HuH-7 (cell line): ENCODE measurements at regions not wholly inside any gene's neighbourhood (a gene's known extent, or its start where the extent isn't known, plus 50 kb on each side); places are given as distances from the start of the nearest gene placed in this dataset.
"Not testable (repeated sequence)": the region's sequence is repeated elsewhere in the genome, so short reads cannot be mapped to it uniquely, and the experiment has no call there.

ENCODE experiments used
- DNase-seq: peaks from one replicate; pipeline ENCODE4 v3.0.0; 2011; ENCODE audit warnings: low spot score

DNA sequence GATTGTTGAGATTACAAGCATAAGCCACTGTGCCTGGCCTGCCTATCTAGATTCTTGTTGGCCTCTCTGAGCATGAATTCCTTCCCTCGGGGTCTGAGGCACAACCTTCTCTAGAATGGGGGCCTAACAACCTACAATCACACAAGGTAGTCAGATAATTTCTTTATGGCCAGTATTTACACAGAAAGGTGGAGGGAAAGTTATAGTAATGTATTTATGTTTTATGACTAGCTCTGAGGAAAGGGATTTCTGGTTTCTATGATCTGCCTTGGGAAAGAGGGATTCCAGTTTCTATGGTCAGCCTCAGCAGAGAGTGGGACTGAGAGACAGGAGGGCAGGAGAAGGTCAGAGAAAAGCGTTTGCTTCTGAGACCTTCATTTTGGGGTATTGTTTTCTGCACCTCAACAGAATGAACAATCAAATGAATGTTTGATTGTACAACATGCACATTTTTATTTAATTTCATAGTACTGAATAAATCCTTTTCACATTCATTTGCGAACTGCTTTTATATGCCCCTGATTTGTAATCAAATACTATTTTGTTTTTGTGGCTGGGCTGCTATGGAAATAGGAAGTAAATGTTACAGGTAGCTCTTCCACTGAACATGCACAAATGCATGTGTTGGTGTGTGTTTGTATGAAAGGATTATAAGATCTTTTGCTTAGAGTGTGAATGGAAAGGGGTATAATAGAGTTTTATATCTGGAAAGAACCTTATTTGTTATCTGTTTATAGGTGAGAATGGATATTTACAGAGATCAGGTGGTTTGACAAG, 499.7 kb upstream of the RGS6 start:
- no peak for DNase-seq

DNA sequence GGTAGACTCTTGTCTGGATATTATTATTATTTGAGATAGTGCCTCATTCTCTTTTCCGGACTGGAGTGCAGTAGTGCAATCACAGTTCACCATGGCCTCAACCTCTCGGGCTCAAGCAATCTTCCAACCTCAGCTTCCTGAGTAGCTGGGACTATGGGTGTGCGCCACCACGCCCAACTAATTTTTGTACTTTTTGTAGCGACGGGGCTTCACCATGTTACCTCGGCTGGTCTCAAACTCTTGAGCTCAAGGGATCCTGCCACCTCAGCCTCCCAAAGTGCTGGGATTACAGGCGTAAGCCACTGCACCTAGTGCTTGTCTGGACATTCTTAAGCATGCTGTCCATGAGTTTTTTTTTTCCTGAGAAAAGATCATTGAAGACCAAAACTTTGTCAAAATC, 498.9 kb upstream of the RGS6 start:
- no peak for DNase-seq

- not testable (repeated sequence) for DNase-seq
These were observed 496.6 kb upstream of the RGS6 start for GRCh38 chr14:71435641-71436040.

- no peak for DNase-seq
These were observed 494.4 kb upstream of the RGS6 start for GRCh38 chr14:71437870-71438269.

DNA sequence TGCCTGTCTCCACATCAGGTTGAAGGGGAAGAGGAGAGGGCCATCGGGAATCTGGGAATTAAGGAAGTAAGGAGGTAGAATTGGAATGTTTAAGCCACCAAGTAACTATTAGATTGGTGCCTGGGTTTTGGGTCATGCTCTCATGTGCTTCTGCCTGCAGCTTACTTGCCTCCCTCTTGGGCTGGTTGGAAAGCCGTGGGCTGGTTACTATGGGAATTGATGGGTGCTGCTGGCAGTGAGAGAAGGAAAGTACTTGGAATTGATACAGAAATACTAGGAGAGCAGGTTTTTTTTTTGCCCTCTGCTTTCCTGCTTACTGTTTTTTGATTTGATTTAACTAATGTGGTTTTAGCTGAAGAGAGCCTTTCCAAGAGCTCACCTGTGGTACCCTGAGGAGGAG, 493.5 kb upstream of the RGS6 start:
- DNase-seq, result no peak

DNA sequence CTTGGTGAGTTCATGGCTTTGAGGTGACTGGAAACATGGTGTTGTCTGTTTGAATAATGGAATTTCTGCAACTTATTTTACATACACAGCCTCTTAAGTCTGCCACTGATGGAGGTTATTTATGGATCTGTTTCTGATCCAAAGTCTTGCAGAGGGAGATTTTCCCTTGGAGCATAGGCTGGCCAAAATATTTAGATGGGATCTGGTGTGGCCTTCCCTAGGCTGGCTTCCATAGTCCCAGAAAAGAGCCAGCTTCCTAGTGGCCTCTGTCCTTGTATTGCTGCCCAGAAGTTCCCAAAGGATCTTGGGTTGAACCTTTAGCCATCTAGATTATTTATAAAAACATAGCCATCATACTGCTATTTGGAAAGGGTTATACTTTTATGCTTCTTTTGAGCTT, 491.1 kb upstream of the RGS6 start:
- DNase-seq, result no peak

GRCh38 chr14:71444030-71444822, 488.0 kb upstream of the RGS6 start:
- DNase-seq, result no peak

GRCh38 chr14:71448431-71449315, 483.6 kb upstream of the RGS6 start:
- no peak for DNase-seq

GRCh38 chr14:71449316-71450055, 482.7 kb upstream of the RGS6 start:
- DNase-seq, result no peak

GRCh38 chr14:71451501-71451900, 480.7 kb upstream of the RGS6 start:
- no peak for DNase-seq

DNA sequence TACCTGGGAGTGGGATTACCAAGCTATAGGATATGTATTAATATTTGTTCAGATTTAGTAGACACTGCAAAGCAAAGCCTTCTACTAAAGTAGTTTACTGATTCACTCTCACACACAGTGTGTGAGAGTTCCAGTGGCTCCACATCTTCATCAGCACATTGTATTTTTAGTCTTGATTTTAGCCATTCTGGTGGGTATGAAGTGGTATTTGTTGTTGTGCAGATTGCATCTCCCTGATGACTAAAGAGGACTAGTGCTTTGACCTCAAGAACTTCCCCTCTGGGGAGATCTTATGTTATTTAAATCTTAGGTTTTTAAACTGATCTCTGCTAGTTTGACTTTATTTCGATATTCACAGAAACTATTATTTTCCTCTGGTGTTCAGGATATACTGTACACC, 479.7 kb upstream of the RGS6 start:
- DNase-seq, result no peak

GRCh38 chr14:71452987-71453386, 479.2 kb upstream of the RGS6 start:
- DNase-seq, result no peak

DNA sequence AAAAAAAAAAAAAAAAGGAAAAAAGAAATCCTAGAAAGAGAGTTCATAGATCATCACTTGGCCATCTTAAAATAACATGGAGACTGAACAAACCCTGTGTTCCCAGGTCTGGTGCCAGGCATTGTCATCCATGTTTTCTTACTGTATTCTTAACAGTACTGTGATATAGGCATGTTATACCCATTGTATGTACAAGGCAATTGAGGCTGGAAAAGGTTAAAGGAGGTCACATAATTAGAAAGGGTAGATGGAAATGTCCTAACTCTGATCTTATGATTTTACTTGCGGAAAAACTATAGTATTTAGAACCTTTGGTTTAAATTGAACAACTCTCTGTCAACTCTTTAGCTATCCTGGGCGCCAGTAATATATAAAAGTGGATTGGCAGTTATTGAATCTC, 478.2 kb upstream of the RGS6 start:
- DNase-seq, result no peak

- no peak for DNase-seq
These were observed 477.5 kb upstream of the RGS6 start for GRCh38 chr14:71454513-71455332.

GRCh38 chr14:71460091-71460490, 472.1 kb upstream of the RGS6 start:
- DNase-seq, result no peak

DNA sequence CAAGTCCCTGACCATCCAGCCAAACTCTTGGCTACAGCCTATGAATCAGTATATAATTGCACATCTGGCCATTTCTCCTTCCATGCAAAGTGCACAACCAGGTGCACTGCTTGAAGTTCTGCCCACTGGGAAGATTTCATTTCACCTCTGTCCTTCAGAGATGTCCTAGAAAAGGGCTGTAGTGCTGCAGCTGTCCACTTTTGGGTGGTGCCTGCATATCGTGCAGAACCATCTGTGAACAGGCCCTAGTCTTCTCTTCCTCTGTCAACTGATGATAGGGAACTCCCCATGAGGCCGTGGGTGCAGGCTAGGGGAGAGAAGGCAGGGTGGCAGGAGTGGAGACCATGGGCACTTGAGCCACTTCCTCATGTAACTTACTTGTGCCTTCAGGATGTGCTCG, 470.6 kb upstream of the RGS6 start:
- not testable (repeated sequence) for DNase-seq

DNA sequence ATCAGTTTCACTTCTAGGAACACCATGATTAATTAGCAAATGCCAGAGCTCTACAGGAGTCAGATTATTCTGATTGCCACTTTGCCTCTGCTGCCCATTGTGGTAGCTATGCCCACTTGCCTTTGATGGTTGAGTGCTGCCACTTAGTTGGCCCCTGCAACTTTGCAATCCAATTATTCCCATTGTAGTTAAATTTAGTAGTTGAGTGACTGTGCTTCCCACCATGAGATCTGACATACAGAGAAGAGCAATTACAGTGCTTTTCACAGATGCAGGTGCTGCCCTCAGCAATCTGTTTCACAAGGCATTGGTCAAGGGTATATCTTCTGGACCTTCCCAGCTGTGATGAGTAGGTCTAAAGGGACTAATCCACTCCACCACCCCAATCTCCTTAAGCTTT, 468.4 kb upstream of the RGS6 start:
- DNase-seq, result no peak

DNA sequence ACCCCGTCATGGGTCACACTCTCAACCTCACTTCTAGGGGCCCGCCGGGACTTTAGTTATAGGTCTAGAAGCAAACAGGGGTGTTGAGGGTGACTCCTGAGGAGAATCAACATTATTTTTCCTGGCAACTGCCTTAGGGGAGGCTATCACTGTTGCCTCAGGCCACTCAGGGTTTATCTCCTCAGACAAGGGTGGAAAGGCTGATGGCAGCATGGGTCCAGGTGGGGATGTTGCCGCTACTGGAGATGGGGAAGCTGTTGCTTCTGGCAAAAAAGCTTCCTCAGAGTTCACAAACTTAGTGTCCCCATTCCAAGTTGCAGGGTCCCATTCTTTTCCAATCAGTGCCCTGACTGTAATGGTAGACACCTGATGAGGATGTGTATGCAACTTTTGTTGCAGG, 467.4 kb upstream of the RGS6 start:
- no peak for DNase-seq

DNA sequence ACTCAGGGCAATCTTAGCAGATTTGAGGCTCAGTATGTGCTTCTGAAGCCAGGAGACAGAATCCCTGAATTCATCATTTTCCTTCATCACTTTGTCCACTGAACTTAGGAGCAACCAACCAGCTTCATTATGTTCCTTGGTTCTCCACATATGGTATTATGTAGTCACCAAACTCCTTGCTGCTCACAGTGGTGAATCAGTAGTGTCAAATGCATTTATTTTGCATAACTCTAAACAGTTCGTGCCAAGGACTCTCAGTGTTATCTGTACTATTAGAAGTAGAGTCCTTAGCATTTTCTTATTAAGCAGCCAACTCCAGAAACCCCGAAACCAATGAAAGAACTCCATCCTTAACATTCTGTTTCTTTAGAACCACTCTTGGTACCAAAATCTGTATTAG, 466.9 kb upstream of the RGS6 start:
- no peak for DNase-seq

GRCh38 chr14:71466251-71466650, 466.0 kb upstream of the RGS6 start:
- no peak for DNase-seq

GRCh38 chr14:71466946-71467345, 465.3 kb upstream of the RGS6 start:
- DNase-seq, result no peak
